NCI-H345 (cell line): ENCODE measurements at regions not wholly inside any gene's neighbourhood (a gene's known extent, or its start where the extent isn't known, plus 50 kb on each side); places are given as distances from the start of the nearest gene placed in this dataset.

Experiments
- DNase-seq: peaks from one replicate; lab custom pipeline; 2025; lab: John Stamatoyannopoulos, UW

DNA sequence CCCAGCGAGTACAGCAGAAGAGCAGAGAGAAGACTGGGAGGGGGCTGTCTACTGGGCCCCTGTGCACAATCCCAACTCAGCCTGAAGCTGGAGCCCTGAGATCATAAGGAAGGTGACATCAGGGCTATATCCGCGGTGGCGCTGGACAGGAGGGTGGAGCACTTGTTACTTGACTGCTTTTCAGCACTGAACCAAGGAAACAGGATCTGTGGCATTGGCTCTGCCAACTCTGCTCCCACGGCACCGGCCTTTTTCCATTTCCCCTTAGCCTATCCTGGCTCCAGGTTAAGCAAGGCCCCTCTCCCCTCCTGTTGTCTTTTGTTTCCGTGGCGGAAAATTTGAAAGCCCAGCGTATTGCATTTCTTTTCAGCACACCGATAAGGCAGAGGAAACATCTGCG lies 125.0 kb upstream of the IRX3 start:
- DNase-seq = no peak

DNA sequence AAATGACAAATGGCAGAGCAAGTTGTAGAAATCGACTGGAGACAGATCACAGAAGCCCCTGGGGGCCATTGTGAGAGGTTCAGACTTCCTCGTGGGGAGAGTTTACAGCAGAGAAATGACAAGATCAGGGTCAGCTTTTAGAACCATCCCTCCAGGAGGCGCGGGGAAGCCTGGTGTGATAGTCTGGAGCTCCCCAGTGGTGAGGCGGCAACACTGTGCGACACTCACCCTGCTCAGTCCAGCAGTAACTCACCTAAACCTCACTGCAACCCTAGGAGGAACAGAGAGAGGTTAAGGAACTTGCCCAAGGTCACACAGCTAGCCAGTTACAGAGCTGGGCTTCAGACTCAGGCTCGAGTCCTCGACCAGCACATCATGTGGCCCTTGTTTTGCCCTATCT lies 123.4 kb upstream of the IRX3 start:
- DNase-seq = no peak

GRCh38 chr16:54407596-54407995 lies 121.0 kb upstream of the IRX3 start:
- no peak for DNase-seq

GRCh38 chr16:54405478-54405877 lies 118.9 kb upstream of the IRX3 start:
- DNase-seq = no peak

- no peak for DNase-seq
Observed at GRCh38 chr16:54403580-54403979, 117.0 kb upstream of the IRX3 start.

DNA sequence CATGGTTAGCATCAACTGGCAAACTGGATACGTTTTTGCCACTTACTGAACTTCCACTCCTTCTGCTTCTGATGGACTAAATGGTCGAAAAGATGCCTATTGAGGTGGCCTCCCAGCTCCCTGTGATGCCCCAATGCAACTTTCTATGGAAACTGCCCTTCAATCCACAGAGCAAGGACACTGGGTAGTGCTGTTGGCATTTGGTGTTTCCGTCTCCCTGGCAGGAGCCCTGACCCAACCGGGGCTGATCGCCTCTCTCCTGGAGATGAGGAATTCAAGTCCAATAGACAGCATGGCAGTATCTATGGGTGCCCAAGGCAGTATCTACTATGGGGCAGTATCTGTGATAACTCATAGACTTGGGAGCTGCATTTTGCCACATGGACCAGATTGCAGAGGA lies 116.3 kb upstream of the IRX3 start:
- no peak for DNase-seq

DNA sequence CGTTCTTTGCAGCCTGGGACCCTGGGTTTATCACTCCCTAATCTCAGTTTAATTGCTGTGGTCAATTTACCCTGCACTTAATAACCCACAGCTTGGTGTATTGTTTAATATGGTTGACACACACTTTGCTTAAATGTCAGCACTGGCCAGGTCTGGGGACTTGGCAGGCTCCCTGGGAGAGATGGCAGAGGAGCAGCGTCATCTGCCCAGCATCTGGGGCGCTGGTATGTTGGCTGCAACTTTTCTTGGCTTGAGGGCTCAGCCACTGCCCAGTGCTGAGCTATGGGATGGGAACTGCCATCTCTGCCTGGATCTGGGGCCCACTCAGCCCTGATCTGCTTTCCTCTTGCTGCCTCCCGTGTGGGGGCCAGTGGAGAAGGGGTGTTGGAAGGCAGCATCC lies 115.7 kb upstream of the IRX3 start:
- no peak for DNase-seq

DNA sequence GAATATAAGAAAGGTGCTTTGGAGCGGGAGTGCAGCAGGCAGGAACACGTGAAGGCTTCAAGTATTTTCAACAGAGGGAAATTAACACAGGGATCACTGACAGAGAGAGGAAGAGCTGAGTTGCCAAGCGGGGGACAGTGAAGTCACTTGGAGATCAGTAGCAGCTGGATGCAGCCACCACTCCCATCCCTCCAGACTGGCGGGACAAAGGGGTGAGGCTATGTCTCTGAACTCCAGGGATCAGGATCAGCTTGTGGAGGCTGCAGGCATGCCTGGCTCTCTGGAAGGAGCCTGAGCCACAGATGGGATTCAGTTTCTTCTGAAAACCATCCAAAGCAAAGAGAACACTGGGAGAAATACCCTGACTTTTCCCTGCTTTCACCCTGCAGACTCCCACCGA lies 113.7 kb upstream of the IRX3 start:
- no peak for DNase-seq

DNA sequence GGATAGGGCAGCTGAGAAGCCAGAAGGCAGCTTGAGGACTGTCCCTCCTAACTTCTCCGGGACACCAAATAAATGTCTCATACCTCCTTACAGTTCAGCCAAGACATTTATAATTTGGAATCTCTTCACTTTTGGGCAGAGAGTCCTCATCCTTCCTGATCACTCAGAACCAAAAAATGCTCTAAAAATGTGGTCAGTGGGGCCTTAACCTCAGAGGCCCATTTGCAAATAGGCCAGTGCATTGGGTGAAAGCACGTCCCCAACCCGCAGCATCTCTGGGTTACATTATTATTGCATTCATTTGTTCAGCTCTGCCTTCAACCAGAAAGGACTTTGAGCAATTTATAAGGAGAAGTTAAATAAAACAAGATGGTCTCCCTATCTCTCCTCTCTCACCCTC lies 112.4 kb upstream of the IRX3 start:
- DNase-seq = no peak

- no peak for DNase-seq
Observed at GRCh38 chr16:54397838-54398237, 111.3 kb upstream of the IRX3 start.

GRCh38 chr16:54397190-54397835 lies 110.7 kb upstream of the IRX3 start:
- no peak for DNase-seq

GRCh38 chr16:54389836-54390494 lies 103.4 kb upstream of the IRX3 start:
- DNase-seq = no peak

DNA sequence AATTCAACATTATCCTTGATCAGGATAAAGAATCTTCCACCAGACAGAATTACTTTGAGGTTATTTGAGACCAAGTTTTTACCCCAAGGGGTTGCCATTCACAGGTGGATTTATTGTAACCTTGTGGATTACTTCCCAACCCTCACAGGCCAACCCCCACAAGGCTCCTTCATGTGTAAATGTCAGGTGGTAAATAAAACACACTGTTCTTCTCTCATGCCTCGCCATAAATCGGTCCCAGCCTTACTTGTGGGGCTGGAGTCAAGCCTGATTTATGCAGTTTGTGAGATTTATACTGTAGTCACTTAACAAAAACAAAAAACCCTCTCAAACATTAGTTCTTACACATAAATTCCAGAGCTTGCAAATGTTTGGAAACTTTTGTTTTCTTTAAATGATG lies 98.6 kb upstream of the IRX3 start:
- DNase-seq = no peak

GRCh38 chr16:54381601-54382313 lies 95.2 kb upstream of the IRX3 start:
- no peak for DNase-seq

- DNase-seq = no peak
Observed at GRCh38 chr16:54375071-54375470, 88.5 kb upstream of the IRX3 start.

GRCh38 chr16:54373534-54374520 lies 87.2 kb upstream of the IRX3 start:
- DNase-seq = no peak

DNA sequence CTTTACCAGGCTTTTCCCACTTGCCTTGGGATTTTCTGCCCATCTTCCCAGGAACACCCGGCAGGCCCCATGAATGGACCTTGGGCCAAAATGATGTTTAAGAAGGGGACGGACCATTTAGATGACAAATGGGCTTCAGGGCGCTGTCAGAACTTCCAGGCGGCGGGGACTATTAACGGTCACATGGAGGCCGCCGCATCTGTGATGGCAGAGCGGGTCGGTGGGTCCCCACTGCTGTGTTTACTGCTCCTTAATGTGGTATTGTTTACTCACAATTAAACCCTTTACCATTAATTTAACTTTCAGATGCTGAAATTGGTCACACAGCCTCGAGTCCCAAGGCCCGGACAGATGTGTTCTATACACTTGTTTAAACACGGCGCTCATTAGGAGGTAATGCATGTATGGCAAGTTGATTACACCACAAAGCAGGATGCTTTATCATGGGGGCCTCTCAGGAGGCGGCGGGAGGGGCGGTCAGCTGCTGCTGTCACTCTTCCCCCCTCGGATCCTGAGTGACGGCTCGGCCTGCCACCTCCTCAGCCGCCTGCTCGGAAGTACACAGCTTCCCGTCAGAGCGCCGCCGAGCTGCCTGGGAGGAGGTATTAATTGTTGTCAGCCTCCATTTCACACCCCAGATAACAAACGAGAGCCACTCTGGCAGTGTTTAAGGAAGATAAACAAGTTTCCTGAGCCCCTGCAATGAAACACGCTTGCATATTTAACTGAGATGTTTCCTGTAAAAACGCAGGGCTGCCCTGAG lies 83.9 kb upstream of the IRX3 start:
- DNase-seq = no peak

DNA sequence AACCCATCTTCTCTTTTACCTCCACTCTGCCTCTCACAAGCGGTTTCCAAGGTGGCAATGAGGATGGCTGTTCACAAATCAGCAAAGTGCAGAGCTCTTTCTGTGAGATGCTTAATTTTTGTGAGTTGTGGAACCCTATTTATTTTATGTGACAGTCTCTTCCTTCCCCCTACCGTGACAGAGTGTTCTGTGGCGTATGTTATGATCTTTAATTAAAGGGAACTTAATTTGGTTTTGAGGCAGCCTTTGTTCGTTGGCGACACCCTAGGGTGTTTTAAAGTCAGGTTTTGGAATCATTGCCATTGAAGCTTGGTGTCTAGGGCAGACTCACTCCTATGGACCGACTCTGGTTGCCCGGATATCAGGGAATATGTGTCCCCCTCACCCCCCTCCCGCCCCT lies 83.3 kb upstream of the IRX3 start:
- DNase-seq = no peak

DNA sequence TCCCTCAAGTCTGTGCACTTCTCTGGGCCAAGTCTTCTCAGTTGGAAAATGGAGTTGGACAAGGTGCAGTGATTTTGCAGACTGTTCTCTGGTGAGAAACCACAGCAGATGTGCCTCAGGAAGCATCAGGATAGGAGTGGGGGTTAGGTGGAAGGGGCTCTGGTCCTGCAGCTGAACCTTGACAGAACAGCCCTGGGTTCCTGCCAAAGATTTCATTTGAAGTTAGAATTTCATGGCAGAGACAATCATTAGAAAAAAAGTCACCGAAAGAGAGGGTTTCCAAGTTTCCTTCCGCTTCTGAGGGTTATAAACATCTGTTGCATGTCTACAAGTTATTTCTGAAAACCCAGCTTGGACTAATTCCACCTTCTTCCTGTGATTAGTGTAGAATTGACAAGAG lies 80.4 kb upstream of the IRX3 start:
- no peak for DNase-seq

GRCh38 chr16:54365990-54366634 lies 79.5 kb upstream of the IRX3 start:
- no peak for DNase-seq

DNA sequence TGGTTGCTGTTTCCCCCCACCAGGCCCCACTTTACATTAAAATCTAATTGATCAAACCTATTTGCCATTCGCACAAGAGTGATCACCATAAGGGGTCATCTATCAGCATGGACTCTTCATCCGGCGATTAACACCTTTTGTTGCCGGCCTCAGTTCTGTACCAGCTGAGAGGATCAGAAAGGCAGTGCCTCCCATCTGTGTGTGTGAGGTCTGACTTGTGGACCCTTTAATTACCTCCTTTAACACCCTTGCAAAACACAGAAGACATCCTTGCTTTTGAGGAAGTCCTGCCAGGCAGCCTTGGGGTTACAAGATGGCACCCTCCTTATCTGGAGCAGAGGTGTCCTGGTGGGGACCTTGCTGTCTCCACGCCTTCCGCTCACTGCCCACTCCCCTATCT lies 77.2 kb upstream of the IRX3 start:
- no peak for DNase-seq
